ENCODE measurements at regions not wholly inside any gene's neighbourhood (a gene's known extent, or its start where the extent isn't known, plus 50 kb on each side); places are given as distances from the start of the nearest gene placed in this dataset.
"Not testable (repeated sequence)": the region's sequence is repeated elsewhere in the genome, so short reads cannot be mapped to it uniquely, and the experiment has no call there.

DNA sequence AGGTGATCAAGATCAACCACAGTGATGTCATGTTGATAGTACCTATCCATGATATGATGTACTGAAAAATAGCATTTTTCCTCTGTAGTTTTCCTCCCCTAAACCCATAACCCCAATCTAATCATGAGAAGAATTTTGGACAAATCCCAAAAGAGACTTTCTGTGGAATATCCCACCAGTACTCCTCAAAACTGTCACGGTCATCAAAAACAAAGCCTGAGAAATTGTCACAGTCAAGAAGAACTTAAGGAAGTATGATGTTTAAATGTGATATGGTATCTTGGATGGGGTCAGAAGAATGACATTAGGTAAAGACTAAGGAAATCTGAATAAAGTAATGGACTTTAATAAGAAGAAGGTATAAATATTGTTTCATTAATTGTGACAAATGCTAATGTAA lies 248.8 kb downstream of the RMST start:
- no peak for DNase-seq (ENCODE audit: low read depth in 3 of 3, low spot score in 2 of 3)

DNA sequence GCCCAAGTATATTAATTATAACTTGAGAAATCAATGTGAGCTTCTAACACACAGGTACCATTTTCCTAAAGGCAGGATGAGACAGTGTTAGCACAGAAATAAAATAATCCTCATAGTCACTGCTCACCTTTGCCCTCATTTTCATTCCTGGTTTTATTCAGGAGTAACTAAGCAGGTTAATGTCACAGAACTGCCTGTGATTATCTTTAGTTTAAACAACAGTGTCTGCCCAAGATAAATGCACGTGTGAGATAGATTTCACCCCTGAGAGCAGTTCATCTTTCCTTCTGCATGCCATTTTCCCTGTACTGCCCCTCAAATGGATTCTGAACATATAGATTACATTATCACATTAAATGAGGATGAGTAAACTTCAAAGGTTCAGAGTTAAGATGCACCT lies 250.7 kb downstream of the RMST start:
- DNase-seq (ENCODE audit: low read depth in 3 of 3, low spot score in 2 of 3): no peak

DNA sequence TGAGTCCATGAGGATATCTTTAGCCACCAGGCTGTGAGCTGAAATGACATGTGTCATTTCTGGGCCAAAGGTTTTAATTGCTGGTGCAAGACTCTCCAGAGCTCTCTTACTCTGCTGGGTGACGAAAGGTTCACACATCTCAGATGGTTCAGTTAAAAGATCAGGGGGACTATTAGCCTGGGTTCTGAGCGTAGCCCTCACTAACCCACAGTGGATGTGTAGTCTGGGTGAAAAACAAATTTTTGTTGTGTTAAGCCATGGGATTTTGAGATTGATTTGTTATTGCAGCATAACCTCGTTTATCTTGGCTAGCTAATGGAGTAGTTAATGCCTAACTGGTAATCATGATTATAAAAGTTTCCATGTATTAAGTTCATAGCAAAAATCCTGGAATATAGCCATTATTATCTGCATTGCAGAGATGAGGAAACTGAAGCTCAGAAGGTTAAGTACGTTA lies 251.5 kb downstream of the RMST start:
- no peak for DNase-seq (ENCODE audit: low read depth in 3 of 3, low spot score in 2 of 3)

GRCh38 chr12:97716356-97716755 lies 253.8 kb downstream of the RMST start:
- DNase-seq (ENCODE audit: low read depth in 3 of 3, low spot score in 2 of 3): no peak

- not testable (repeated sequence) for DNase-seq (ENCODE audit: low read depth in 3 of 3, low spot score in 2 of 3)
Measured at GRCh38 chr12:97723801-97724200, 261.2 kb downstream of the RMST start.

DNA sequence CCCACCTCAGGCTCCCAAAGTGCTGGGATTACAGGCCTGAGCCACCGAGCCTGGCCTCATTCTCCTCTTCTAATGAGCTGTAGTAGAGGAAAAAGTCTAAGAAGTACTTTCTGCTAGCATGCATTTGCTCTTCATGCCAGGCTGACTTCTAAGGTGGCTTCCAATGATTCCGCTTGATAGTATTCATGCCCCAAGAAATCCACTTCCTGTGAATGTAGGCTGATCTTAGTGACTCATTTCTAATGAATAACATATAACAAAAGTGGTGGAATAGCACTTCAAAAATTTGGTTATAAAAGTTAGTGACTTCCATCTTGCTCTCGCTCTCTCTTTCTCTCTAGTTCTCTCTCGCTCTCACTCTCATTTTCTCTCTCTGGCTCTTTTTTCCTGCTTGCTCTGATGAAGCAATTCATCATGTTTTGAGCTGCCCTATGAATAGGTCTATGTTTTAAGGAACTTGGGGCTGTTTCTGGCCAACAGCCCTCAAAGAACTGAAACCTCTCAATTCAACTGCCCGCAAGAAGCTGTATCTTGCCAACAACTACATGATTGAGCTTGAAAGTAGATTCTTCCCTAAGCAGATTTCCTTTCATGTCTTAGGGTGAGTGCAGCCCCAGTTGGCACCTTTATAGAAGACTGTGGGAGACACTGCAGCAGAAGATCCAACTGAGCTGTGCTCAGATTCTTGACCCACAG lies 282.9 kb downstream of the RMST start:
- DNase-seq (ENCODE audit: low read depth in 3 of 3, low spot score in 2 of 3): no peak

GRCh38 chr12:97748298-97748697 lies 285.7 kb downstream of the RMST start:
- no peak for DNase-seq (ENCODE audit: low read depth in 3 of 3, low spot score in 2 of 3)

DNA sequence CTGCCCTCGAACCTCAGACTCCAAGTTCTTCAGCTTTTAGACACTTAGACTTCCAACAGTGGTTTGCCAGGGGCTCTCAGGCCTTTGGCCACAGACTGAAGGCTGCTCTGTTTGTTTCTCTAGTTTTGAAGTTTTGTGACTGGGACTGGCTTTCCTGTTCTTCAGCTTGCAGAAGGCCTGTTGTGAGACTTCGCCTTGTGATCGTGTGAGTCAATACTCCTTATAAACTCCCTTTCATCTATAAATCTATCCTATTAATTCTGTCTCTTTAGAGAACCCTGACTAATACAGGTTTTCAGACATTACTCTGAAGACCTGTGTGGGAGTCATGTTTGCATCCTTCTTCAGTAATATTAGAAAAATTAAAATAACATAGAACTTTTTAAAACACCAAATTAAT lies 289.1 kb downstream of the RMST start:
- no peak for DNase-seq (ENCODE audit: low read depth in 3 of 3, low spot score in 2 of 3)

GRCh38 chr12:97752129-97752528 lies 289.5 kb downstream of the RMST start:
- DNase-seq (ENCODE audit: low read depth in 3 of 3, low spot score in 2 of 3): no peak

GRCh38 chr12:97753332-97753731 lies 290.7 kb downstream of the RMST start:
- no peak for DNase-seq (ENCODE audit: low read depth in 3 of 3, low spot score in 2 of 3)

DNA sequence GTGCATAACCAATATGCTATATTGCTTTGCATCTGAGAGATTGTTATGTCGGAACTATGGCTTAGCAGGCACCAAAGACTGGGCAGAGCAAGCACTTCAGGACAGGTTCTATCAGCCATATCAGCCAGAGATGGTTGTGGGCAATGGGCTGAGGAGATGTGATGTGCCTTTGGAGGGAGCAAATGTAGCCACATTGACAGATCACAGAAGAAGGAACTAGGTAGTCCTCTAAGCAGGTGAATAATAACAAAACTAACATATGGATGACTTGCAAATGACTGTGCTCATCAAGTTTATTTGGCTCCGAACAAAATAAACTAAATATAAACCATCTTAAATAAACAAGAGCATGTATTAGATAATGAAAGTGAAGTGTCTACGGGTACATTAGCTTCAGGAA lies 291.7 kb downstream of the RMST start:
- DNase-seq (ENCODE audit: low read depth in 3 of 3, low spot score in 2 of 3): no peak

- DNase-seq (ENCODE audit: low read depth in 3 of 3, low spot score in 2 of 3): no peak
Measured at GRCh38 chr12:97756066-97756666, 293.6 kb downstream of the RMST start.

- no peak for DNase-seq (ENCODE audit: low read depth in 3 of 3, low spot score in 2 of 3)
Measured at GRCh38 chr12:97756741-97757140, 294.1 kb downstream of the RMST start.

DNA sequence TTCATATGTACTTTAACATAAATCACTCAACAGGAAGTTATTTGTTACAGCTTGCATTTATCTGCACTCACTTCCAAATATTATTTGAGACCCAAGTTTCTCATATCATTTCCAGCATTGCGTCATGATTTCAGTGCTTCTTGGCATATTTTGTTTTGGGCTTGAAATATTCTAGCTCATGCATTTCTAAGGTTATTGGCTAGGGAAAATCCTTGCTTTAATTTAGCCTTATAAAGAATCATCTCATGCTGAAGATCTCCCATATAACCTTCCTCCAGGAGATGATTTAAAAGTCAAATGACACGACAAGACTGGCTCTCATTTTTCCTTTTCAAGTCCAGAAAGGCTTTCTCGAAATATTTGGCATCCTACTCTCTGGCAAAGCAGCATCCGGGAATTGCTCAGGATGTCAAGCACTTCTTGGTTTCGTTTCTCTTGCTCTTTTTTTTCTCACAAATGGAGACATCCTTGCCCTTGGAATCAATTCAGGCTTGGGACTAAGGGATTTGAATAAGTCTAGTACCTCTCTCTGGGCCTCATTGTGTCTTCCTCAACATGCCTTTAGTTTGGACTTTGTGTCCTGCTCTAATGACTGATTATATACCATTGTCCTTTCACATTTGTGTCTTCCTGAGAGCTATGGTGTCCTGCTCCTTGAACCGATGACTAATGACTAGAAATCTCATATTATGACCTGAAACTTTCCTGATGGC lies 295.0 kb downstream of the RMST start:
- no peak for DNase-seq (ENCODE audit: low read depth in 3 of 3, low spot score in 2 of 3)

DNA sequence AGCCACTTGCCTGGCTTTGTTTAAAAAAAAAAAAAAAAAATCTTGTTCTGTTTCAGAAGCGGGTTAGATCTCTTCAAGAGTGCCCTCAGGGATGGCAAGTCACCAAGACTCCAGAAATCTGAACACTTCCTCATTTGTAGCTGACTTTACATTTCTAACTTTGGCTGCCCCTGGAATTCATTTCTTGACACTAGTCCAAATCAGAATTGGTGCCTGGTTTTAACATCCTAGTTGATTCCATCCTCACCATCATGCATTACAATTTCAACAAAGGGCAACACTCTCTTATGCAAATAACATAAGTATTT lies 295.5 kb downstream of the RMST start:
- DNase-seq (ENCODE audit: low read depth in 3 of 3, low spot score in 2 of 3): no peak

- DNase-seq (ENCODE audit: low read depth in 3 of 3, low spot score in 2 of 3): no peak
Measured at GRCh38 chr12:97758586-97758985, 296.0 kb downstream of the RMST start.

DNA sequence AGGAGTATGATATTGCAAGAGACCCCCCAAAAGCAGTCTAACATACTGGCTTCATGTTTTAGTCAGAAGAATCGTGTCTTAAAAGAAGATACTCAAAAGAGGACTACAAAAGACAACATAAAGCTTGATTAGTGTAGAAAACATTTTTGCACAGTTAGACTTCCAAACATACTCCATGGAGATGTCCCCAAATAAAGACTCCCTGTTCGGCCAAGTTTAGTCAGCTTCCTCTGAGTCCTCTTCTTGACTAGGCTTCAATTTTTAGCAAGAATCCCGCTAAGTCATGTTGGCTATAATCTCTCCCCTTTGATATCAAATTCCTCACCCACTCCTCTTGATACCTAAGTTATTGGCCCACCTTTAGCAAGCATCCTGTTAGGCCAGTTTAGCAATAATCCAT lies 298.0 kb downstream of the RMST start:
- DNase-seq (ENCODE audit: low read depth in 3 of 3, low spot score in 2 of 3): no peak

GRCh38 chr12:97763113-97763512 lies 300.5 kb downstream of the RMST start:
- no peak for DNase-seq (ENCODE audit: low read depth in 3 of 3, low spot score in 2 of 3)

- DNase-seq (ENCODE audit: low read depth in 3 of 3, low spot score in 2 of 3): no peak
Measured at GRCh38 chr12:97764700-97765099, 302.1 kb downstream of the RMST start.

- DNase-seq (ENCODE audit: low read depth in 3 of 3, low spot score in 2 of 3): no peak
Measured at GRCh38 chr12:97767347-97767746, 304.7 kb downstream of the RMST start.

GRCh38 chr12:97778111-97778510 lies 315.5 kb downstream of the RMST start:
- DNase-seq (ENCODE audit: low read depth in 3 of 3, low spot score in 2 of 3): no peak

DNA sequence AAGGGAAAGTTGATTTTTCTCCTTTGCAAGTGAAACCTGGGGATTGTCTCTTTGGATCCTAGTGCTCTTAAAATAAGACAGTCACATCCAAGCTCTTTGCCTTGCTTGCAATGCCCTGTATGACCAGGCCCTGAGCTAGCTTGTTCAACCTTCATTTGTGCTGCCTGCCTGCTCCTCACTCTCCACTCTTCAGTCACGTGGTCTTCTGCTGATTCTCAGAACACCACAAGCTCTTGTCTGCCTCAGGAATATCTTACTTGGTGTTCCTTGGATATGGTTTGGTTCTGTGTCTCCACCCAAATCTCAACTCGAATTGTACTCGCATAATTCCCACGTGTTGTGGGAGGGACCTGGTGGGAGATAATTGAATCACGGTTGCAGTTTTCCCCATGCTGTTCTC lies 318.7 kb downstream of the RMST start:
- no peak for DNase-seq (ENCODE audit: low read depth in 3 of 3, low spot score in 2 of 3)

Data from right renal cortex interstitium (tissue), 3 donors.